NCI-H1436 treated with DMSO at 0.1 percent for 48 hours (cell line): ENCODE measurements at regions not wholly inside any gene's neighbourhood (a gene's known extent, or its start where the extent isn't known, plus 50 kb on each side); places are given as distances from the start of the nearest gene placed in this dataset.

Experiments
- DNase-seq: peaks from one replicate; lab custom pipeline; 2025; lab: John Stamatoyannopoulos, UW

GRCh38 chr12:127277882-127278281 lies 989.1 kb upstream of the TMEM132C start:
- DNase-seq: no peak

DNA sequence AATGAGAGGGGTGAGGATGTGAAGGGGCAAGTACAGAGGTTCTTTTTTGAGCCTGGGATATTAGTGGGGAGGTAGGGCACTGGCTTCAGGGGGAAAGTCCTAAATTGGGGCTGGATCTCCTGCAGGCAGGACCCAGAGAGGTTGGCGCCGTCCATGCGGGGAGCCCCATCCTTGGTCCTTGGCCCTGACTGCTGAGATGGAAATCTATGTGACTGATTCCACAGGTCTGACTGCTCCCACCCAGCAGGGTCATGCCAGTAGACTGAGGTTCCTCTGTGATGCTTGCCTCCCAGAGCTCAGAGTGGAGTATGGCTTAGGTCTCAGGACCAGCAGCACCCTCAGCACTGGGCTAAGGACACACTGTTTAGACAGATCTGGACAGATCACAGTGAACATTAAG lies 988.6 kb upstream of the TMEM132C start:
- no peak for DNase-seq

GRCh38 chr12:127280393-127281275 lies 986.3 kb upstream of the TMEM132C start:
- no peak for DNase-seq

DNA sequence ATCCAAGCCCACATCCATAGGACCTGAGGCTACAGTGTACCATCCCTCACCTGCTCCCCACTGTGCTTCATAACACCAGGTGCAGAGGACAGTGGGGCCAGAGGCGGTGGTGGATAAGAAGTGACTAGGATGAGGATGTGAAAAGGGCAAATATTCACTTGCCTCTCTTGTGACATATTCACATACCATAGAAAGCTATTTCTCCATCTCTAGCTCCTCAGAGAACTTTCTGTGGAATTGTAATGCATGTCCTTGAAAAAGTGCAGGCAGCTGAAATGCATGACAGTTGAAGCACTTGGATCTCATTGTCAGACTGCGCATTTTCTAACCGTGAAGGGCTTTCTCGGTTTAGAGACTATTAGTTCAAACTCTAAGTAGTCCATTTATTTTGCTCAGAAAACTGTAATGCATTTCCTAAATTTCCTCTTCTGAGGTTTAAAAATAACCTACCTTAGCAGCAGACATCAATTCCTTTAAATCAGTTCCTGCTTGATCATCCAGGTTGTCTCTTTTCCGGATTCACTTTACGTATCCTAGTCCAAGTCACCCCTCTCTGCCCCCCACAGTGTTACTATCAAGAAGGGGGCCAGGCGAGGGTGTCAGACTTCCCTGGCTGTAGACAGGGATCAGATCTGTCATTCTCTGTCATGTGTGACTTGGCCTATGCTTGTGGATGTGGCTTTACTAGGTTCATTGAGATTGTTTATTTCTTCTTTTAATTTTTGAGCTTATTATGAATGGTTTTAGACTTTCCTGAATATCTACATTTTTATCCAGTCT lies 984.0 kb upstream of the TMEM132C start:
- DNase-seq: no peak

DNA sequence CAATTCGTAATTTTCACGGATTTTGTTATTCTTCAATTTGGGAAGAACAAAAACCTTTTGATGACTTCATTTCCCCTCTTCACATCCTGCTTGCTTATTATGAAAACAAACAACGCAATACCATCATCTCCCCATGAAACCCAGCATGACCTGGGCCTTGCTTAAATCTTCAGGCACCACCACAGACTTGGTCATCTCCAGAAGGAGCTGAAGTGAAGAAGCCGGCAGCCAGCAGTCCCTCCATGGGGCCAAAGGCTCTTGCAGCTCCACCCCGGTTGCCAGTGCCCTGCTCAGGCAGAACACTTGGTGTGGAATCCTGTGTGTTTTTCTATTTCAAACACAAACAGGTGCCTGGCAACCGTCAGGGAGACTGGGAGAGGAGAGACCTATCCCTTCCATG lies 982.9 kb upstream of the TMEM132C start:
- DNase-seq: no peak

- DNase-seq: no peak
These were observed 982.0 kb upstream of the TMEM132C start for GRCh38 chr12:127284870-127285431.

- no peak for DNase-seq
These were observed 980.7 kb upstream of the TMEM132C start for GRCh38 chr12:127286281-127286680.

DNA sequence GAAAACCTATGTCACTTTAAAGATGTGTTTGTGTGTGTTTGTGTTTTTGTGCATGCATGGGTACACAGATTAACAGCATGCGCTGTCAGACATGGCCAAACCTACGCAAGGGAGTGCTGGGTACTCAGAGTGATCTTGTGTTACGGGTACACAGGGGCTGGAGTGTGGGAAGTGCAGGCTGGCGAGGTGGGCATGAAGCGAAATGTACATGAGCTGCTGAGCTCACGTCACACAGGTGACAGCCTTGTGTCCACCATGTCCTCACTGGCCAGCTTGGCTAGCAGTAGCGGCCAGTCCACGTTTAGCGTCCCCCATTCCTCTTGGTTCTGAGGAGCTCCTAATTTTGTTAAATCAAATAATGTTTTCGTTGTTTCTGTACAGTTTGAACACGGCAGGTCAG lies 979.7 kb upstream of the TMEM132C start:
- no peak for DNase-seq

DNA sequence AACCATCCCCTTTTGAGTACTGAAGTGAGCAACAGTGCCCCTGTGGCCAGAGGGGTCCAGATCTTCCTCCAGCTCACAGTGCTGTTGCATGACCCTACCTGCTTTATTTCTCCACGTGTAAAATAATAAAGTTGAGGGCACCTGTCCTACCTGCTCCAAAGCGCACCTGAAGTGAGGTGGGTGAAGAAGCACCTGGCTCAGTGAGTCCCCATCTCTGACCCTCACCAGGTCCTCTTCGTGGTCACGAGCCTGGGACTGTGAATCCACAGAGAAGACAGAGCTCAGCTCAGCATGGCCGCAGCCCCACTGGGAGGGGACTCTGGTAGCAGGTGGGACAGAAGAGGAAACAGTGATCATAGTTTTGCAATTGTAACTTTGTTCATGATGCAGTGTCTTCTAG lies 976.7 kb upstream of the TMEM132C start:
- DNase-seq: no peak

DNA sequence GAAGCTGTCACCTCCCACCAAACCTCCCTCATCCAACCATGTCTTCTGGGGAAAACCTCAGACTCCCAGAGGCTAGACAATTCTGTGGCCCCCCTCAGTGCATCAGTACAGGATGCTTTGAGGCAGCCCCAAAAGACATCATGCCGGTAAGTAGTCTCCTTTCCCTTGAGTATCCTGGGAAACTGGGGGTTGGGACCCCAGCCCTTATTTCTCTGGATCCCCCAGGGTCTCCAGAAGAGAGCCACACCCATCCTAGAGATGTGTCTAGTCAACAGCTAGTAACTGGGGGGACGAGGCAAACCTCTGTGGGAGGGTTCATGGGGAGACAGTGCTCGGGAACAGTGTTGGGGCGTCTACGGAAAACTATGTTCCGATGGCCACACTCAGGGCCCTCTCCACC lies 974.2 kb upstream of the TMEM132C start:
- no peak for DNase-seq

- no peak for DNase-seq
These were observed 973.3 kb upstream of the TMEM132C start for GRCh38 chr12:127293507-127294310.

GRCh38 chr12:127294651-127295210 lies 972.2 kb upstream of the TMEM132C start:
- no peak for DNase-seq

DNA sequence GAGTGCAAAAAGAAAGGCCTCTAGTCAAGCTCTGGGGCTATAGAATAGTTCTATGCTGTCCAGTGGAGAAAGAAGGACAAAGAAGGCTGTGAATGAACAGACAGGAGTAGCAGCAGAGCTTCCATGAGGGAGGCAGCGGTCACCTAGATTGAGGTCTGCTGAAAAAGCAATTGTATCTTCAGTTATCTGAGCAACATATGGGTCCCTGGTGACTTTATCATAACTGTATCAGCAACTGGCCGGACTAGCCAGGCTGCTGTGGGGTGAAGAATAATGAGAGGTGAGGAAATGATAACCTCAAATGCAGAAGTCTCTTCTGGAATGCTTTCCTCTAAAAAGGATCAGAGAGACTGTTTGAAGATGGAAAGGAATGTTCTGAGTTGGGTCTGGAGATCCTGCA lies 971.3 kb upstream of the TMEM132C start:
- no peak for DNase-seq

DNA sequence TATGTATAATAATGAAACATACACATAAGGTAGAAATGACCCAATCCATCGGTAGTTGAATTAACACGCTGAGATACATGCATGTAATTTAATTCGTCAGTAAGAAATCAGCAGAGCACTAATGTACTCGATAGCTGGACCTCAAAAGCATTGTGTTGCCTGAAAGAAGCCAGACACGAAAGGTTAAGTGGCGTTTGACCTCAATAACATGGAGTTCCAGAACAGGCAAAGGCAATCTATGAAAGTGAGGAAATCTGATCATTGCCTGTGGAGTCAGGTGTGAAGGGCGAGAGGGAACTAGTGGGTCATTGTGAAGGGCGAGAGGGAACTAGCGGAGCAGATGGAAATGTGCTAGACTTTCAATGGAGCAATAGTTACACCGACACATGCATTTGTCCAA lies 970.4 kb upstream of the TMEM132C start:
- DNase-seq: no peak

GRCh38 chr12:127297327-127297726 lies 969.6 kb upstream of the TMEM132C start:
- no peak for DNase-seq

GRCh38 chr12:127300075-127300474 lies 966.9 kb upstream of the TMEM132C start:
- DNase-seq: no peak

GRCh38 chr12:127300753-127301152 lies 966.2 kb upstream of the TMEM132C start:
- DNase-seq: no peak

DNA sequence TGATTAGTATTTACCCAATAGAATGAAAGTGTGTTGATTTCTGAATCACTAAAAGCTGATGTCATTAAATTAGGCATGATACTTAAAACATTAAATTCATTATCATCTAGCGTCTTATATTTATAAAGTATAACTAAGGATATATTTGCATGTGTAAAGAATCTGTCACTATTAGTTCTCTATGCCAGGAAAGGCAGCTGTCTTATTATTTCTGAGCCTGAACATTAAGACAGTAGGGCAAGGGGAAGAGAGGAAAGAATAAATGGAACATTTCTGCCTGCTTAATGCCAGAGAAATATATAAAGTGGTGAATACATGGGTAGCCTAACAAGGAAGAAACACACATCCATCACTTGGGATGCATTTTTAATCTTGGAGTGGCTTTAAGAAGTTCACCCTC lies 965.1 kb upstream of the TMEM132C start:
- DNase-seq: no peak

DNA sequence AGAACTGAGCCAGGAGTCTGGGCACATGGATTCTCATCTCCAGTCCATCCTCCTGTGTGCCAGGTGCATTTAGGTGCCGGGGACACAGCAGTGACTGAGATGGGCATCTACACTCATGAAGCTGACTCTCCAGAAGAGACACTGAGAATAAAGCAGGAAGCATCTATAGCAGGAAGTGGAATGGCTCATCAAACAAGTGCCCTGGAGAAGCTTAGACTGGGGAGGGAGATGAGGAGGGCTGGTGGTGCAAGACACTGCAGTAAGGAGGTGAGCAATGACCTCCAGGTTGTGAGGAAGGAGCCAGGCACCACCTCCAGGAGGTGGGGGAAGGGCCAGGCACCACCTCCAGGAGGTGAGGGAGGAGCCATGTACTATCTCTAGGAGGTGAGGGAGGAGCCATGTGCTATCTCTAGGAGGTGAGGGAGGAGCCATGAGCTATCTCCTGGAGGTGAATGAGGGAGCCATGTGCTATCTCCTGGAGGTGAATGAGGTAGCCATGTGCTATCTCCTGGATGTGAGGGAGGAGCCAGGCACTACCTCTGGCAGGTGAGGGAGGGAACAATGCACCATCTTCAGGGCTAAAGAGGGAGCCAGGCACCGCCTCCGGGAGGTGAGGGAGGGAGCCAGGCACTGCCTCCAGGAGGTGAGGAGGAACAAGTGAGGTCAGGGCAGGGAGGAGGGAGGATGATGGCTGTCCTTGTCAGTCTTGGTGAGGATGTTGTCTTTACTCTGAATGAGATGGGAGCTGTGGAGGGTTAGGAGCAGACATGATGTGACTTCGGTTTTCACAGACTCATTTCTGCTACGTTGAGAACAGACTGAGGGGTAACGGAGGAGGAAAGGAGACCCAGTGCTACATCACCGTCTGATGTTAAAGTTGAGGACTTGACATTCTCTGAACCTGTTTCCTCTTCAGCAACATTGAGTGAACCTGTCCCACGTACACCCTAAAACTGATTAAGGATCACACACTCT lies 961.9 kb upstream of the TMEM132C start:
- DNase-seq: no peak

DNA sequence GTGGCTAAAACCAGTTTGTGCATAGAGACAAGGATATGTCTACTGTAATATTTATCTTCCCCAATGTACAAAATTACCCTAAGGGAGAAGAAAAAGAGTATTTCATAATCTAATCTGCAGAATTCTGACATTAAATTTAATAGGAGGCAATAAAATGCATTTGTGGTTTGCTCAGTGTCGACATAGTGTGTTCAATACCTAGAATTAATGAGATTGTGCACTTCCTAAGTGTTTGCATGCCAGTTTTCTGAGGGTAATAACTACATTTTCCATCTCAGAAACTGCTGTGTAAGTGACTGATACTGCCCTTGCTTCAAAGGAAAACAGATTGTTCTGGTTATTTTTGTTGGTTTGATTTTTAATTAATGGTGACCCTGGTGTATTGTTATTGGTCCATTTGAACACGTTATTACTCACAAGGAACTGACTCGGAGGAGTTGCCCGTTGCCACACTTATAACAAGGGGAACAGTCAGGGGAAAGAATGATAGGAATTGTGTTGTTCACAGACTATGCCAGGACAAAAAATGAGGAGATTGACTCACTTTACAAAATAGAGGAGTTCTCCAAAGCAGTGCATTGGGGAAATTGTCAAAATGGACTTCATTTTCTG lies 960.3 kb upstream of the TMEM132C start:
- DNase-seq: no peak
